ENCODE measurements at regions not wholly inside any gene's neighbourhood (a gene's known extent, or its start where the extent isn't known, plus 50 kb on each side); places are given as distances from the start of the nearest gene placed in this dataset.
"Not testable (repeated sequence)": the region's sequence is repeated elsewhere in the genome, so short reads cannot be mapped to it uniquely, and the experiment has no call there.

DNA sequence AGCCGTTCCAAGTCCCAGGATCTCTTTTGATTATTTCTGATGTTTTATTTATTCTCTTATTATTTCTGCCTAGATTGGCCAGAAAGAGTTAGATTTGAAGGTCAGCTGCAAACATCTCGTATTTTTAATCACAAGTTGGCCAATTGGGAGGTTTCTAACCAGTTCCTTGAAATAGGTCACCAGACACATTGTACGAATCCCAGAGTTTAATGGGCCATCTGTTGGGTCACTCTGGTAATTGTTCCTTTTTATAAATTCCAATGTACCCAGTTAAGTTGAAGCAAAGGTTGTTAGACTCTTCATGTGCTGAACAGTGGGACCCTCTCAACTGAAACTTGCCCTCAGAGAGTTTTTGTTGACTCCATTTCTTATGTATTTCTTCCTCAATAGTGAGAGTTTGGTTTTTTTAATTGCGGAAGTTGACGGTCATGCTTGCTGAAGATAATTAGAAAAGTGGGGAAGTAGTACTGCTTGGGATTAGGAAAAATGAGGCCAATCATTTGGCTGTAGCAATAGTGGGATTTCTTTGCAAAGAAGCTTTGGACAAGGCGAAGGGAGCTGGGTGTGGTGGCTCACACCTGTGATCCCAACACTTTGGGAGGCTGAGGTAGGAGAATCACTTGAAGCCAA is 382.7 kb upstream of the RGS6 start:
- no peak for DNase-seq

DNA sequence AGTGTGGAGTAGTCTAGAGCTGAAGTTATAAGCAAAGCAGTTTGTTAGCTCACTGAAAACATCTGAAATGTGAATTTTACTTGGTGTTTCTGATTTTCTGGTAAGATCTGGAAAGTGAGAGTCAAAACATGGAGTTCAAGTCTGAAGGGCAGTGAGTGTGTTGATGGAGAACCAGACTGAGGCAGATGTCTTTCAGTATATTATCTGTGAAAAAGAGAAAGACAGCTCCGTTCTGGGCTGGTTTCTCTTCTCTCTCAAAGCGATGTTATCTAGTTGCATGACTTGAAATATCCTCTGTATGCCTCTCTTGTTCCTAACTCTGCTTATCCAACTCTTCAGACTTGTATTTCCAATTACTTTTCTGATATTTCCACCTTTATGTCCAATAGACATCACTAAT is 381.9 kb upstream of the RGS6 start:
- no peak for DNase-seq

DNA sequence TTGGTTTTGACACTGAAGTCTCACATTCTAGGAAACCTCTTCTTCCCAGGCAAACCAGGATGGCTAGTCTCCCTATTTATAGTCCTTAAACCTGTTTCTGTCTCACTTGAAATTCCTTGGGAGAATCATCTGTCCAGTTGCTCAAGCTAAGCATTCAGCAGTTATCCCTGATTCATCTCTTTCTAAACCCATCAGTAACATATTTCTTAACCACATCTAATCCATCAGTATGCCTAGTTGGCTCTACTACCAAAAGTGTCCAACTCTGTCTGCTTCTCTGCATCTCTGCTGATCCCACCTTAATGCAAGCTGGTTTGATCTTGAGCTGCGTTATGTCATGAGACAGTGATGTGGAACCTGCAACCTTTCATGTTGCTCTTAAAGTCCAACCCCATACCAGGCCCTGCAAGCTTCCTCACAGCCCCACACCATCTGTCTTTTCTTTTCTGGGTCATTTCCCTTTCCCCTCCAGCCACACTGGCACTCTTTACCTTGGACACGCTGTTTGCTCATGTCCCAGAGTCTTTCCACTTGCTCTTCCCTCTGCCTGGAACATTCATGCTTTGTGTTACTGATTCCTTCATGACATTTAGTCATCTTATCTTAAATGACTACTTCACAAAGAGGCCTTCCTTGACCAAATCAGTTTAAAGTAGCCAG is 380.8 kb upstream of the RGS6 start:
- no peak for DNase-seq

DNA sequence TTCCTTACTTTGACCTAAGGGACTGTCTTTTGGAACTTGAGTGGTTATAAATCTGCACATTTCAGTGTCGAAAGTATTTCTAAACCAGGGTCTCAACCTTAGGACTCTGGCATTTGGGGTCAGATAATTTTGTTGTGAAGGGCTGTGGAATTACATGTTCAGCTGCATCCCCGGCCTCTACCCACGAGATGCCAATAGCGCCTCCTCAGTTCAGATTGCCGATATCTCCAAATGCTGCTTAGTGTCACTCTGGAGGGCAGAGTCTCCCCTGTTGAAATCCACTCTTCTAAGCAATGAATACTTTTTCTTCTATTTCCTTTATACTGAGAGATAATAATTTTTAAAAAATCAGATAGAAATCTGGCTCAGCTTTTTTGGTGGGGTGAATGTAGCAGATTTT is 379.4 kb upstream of the RGS6 start:
- no peak for DNase-seq

DNA sequence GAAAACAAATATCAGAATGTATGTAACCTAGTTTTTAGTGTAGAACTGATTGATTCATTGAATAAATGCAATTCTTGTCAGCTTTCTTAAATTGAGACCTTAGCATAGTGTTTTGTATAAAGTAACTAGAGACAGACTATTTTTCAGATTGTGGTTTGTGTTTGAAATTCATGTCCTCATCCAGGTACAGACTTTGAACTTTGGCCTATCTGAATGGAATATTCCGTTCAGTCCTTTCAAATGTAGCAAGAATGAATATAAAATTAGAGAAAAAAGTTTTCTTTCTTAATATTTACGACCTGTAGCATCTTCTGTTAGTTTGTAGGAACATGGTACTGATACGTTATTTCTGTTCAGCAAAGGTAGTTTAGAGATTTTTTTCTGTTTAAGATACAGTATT is 378.4 kb upstream of the RGS6 start:
- no peak for DNase-seq

DNA sequence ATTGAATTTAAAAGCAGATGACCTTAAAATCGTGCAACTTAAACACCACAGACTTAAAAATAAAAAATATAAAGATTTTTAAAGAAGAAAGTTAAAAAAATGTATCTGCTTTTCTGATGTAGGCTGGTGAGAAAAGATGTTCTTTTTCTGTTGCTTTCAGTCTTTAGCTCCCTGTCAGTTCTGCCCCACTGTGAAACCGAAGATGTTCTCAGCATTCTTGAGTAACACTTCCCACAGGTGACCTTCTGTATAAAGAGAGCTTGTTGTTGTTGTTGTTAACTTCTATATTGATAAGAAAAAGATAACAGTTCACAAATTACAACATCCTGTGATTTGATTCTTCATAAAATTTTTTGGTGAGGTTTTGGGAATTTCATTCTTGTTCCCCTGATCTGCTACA is 377.9 kb upstream of the RGS6 start:
- no peak for DNase-seq

DNA sequence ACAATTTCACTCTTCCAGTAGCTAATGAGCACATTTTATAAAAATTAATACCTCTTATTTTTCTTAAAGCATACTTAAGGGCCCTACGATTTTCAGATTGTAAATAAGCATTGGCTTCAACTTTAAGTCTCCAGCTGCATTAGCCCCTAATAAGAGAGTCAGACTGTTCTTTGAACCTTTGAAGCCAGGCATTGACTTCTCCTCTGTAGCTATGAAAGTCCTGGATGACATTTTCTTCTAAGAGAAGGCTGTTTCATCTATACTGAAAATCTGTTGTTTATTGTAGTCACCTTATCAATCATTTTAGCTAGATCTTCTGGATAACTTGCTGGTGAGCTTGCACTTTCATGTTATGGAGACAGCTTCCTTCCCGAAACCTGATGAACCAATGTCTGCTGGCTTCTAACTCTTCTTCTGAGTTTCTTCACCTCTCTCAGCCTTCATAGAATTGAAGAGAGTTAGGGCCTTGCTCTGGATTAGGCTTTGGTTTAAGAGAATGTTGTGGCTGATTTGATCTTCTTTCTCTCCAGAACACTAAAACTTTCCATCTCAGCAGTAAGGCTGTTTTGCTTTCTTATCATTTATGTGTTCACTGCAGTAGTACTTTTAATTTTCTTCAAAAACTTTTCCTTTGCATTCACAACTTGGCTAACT is 377.1 kb upstream of the RGS6 start:
- no peak for DNase-seq

DNA sequence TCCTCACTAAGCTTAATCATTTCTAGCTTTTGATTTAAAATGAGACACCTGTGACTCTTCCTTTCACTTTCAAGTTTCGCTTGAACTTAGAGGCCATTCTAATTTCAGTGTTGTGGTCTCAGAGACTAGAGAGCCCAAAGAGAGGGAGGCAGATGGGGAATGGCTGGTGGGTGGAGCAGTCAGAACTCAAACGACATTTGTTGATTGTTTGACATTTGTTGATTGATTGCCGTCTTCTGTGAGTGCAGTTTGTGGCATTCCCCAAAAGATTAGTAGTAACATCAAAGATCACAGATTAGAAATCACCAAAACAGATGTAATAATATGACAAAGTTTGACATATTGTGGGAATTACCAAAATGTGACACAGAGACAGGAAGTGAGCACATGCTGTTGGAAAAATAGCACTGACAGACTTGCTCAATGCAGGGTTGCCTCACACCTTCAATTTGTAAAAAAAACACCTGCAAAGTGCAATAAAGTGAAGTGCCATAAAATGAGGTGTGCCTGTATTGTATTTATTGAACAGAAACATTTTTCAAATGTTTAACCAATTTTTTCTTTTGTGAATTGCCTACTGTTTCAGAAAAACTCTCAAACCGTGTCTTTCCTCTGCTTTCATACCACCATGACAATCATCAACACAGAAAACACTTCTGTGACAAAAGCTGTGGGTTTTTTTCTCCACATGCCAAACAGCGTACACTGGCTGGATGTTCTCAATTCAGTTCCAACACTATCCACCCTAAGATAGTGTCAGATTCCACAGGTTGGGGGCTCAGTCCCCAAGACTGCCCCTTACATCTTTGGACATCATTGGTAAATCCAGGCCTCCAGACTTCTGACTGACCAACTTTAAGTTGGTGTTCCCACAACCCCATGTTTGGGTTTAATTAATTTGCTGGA is 376.3 kb upstream of the RGS6 start:
- no peak for DNase-seq

DNA sequence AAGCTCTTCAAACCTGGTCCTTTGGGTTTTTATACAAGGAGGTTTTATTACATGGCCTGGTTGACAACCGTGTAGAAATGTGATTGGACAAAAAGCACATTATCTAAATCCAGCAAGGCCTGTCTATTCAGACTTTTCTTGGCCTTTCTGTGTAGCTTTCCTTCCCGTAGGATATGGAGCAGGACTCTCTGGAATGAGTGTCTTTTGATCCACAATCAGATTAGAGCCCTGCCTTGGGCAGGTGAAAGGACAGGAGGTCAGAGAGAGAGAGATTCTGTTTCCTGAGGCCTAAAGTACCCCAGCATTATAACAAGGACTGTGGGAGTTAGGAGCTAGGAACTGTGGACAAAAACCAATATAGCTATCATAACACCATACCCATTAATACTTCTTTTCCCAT is 375.5 kb upstream of the RGS6 start:
- no peak for DNase-seq

DNA sequence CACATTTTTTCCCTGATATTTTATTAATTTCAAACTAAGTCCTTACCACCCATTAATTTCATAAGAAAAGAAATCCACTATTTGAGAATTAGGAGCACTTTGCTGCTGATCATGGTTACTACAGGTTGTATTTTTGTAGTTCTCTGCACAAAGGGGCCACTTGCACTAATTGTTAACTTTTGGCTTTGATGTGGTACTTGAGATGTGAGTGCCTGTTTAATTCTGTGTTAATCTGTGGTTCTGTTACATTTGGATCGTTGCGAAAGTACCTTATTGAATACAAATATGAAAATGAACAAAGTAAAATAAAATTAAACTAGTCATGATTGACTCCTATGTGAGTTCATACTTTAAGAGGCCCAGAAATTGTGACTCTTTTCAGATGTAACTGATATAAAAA is 374.9 kb upstream of the RGS6 start:
- DNase-seq, result no peak

DNA sequence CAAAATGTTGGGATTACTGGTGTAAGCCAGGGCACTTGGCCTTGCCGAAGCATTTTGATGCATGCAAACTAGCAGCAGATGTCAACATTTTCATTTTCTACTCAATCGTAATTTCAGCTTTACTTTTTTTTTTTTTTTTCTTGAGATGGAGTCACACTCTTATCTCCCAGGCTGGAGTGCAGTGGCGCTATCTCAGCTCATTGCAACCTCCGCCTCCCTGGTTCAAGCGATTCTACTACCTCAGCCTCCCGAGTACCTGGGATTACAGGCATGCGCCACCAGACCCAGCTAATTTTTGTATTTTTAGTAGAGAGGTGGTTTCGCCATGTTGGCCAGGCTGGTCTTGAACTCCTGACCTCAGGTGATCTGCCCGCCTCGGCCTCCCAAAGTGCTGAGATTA is 373.3 kb upstream of the RGS6 start:
- not testable (repeated sequence) for DNase-seq

DNA sequence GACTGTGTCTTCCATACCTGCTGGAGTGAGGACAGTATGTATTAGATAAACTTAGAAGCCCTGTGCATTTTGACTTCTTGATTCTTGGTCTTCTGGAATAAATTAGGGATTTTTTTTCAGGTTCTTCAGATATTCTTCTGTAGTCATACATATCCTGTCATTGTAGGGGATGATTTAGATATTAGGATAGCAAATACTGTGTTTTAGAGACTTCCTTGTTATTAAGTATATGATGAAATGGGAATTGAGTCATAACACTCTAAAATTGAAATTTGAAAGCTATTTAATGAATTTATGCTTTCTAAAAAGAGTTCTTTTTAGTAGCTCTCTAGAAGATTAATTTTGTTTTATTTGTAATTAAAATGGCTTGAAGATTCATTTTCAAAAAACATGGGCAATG is 371.5 kb upstream of the RGS6 start:
- no peak for DNase-seq

DNA sequence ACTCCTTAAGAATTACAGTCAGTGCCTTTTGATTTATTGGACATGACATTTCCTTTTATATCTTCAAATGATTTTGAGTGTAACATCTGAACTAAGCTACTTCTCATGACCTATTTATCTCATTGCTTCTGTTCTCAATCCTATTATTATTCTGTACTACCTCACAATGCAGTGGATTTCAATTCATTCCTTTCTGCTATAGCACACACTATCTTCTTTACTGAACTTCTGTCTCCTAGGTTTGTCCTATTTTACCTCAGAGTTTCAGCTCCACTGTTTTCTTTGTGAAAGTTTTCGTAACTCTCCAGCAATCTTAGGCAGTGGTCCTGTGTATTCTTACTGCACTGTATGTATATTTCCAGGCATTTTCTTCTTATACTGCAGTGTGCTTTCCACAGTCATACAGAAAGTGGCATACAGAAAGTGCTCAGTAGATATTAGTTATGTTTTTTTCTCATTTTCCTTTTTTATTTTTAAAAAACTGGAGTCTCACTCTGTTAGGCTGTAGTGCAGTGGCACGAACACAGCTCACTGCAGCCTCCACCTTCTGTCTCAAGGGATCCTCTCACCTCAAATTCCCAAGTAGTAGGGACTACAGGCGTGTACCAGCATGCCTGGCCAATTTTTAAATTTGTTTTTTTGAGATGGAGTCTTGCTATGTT is 368.6 kb upstream of the RGS6 start:
- DNase-seq, result no peak

DNA sequence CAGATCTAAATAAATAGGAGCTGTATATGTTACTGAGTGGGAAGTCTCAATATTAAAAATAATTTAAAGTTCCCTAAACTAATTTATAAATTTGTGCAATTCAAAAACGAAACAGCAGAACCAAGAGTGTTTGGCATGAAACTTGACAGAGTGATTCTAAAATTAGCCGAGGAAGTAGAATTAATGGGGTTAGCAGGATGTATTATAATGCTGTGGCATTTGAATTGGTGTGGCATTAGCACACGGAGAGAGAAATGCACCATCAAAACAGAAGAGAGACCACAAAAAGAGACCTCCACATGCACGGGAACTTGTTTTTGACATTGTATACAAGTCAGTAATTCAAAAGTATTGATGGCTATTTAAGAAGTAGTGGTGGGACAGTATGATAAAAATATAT is 366.0 kb upstream of the RGS6 start:
- no peak for DNase-seq

DNA sequence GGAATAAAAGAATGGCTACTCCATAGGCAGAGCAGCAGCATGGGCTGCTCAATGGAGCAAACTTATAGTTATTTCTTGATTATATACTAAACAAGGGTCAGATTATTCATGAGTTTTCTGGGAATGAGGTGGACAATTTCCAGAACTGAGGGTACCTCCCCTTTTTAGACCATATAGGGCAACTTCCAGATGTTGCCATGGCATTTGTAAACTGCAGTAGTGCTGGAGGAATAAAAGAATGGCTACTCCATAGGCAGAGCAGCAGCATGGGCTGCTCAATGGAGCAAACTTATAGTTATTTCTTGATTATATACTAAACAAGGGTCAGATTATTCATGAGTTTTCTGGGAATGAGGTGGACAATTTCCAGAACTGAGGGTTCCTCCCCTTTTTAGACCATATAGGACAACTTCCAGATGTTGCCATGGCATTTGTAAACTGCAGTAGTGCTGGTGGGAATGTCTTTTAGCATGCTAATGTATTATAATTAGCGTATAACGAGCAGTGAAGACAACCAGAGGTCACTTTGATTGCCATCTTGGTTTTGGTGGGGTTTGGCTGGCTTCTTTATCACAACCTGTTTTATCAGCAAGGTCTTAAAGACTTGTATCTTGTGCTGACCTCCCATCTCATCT is 364.6 kb upstream of the RGS6 start:
- DNase-seq, result not testable (repeated sequence)

DNA sequence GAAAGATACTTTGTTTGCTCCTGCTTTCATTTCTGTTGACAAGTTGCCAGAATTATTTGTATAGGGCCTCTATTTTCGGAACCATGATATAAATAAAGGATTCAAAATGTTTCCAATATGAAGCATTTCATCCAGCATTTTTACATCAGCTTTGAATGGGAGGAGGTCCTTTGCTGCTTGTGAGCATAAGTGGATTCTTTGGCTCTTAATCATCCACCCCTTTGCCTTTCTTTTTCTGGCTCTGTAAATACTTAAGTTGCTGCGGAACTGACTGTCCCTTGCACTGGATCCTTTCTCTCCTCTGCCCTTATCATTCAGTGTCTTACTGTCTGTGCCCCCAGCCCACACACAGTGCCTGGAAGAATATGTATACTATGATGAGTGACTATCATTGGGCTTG is 357.3 kb upstream of the RGS6 start:
- DNase-seq, result no peak

DNA sequence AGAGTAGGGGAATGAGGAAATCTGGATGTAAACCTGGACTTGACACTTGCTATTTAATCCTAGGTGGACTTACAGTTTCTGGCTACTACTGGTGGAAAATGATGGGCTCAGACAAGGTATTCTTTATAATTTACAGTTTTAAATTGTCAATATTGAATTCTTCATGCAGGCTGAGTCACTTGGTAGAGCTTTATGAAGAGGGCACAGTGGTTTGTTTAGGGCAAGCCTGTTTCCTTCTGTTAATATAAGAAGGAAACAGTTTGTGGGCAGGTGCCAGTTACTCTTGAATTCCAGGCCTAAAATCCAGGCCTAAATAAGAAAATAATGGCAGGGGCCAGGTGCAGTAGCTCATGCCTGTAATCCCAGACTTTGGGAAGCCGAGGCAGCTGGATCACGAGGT is 355.8 kb upstream of the RGS6 start:
- no peak for DNase-seq

DNA sequence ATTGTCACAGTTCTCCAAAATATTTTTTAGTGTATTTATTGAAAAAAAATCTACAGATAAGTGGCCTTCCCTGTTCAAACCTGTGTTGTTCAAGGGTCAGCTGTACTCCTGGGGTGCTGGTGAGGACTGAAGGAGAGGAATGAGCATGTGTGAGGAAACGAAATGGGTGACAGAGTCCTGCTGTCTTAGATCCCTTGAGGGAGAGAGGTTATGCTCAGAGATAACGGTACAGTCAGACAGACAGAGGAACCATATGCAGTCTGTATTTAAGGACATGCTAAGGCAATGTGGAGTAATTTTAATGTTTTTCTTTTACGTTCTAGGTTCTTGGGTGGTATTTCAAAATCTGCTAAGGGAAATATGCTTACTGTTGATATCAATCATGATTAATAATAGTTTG is 352.9 kb upstream of the RGS6 start:
- no peak for DNase-seq

DNA sequence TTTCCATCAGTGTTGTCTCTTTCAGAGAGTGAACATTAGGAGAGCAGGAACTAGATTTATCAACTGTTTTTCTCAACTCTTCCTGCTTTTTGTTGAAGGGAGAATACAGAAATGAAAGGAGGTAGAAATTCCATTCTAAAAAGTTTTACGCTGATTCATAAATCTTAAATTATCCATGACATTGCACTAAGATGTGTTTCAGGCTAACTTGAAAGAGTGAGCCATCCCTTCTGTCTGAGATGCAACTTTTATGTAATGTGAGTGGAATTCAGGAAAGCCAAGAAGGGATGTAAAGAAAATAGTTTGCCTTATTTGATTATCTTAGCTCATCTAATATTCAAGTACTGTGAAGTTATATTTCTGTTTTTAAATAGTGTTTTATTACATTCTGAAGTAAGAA is 349.5 kb upstream of the RGS6 start:
- DNase-seq, result no peak

DNA sequence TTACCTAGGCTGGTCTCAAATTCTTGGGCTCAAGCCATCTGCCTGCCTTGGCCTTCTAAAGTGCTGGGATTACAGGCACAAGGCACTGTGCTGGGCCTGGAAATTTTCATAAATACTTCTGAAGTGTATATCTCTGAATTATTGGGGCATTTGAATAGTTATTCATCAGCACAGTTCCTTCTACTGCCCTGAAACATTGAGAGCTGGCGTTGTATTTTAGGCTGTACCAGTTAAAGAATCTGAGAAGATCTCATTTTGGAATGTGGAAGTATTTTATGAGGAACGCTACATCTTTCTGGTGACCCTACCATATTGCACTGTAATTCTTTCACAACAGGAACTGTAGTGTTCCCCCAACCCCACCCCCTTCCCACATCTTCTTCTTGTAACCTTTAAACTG is 349.0 kb upstream of the RGS6 start:
- DNase-seq, result no peak

DNA sequence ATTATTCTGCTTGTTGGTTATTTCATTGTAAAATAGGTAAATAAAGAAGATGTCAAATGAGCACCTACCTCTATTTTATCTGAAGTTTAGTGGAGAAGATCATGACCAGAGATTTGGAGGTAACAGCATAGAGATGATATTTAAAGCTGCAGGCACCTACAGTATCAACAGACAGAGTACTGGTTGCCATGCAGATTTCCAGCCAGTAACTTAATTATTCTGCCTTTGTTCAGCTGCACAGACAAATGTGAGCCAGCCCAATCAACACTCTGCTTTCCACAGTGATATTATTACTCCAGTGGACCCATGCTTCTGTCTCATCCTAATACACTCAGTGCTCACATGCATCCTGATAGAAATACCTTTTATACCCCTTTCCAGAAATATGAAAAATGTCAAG is 348.5 kb upstream of the RGS6 start:
- DNase-seq, result no peak

DNA sequence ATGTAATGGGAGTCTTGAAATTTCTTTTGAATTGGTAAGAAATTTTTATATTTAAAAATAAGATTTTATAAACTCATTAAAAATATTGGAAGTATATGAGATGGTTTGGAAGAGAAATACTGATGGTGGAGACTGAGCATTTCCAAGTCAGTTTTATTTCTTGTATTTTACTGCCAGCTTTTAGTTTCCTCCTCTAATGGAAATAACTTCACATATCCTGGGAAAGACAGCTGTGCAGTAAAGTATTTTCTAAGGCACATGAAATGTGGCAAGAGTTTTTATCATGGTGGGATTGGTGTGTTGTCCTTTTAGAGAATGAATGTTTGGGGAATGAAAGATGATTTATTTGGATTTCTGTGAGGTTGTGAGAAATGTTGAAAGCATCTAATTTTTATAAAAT is 346.9 kb upstream of the RGS6 start:
- no peak for DNase-seq

All from hematopoietic multipotent progenitor cell treated with erythropoietin and hydrocortisone succinate and interleukin-3 and kit ligand, for 8 days (in vitro differentiated cells).